ENCODE measurements at regions not wholly inside any gene's neighbourhood (a gene's known extent, or its start where the extent isn't known, plus 50 kb on each side); places are given as distances from the start of the nearest gene placed in this dataset.

DNA sequence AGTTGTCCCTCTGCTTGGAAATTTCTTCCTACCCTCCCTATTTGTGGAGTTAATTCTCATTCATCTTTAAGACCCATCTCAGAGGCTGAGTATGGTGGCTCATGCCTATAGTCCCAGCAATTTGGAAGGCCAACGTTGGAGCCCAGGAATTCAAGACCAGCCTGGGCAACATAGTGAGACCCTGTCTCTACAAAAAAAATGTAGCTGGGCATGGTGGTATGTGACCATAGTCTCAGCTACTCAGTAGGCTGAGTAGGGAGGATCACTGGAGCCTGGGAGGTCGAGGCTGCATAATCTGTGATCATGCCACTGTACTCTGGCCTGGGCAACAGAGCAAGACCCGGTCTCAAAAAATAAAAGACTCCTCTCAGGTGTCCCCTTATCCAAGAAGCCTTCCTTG lies 125.1 kb downstream of the SUDS3 start:
- TF ChIP-seq, protein P1, sequence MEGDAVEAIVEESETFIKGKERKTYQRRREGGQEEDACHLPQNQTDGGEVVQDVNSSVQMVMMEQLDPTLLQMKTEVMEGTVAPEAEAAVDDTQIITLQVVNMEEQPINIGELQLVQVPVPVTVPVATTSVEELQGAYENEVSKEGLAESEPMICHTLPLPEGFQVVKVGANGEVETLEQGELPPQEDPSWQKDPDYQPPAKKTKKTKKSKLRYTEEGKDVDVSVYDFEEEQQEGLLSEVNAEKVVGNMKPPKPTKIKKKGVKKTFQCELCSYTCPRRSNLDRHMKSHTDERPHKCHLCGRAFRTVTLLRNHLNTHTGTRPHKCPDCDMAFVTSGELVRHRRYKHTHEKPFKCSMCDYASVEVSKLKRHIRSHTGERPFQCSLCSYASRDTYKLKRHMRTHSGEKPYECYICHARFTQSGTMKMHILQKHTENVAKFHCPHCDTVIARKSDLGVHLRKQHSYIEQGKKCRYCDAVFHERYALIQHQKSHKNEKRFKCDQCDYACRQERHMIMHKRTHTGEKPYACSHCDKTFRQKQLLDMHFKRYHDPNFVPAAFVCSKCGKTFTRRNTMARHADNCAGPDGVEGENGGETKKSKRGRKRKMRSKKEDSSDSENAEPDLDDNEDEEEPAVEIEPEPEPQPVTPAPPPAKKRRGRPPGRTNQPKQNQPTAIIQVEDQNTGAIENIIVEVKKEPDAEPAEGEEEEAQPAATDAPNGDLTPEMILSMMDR (IDR thresholded peaks at IDR 0.05) = no peak
- no peak for TF ChIP-seq POLR2A (IDR thresholded peaks at IDR 0.05)
